ENCODE measurements at regions not wholly inside any gene's neighbourhood (a gene's known extent, or its start where the extent isn't known, plus 50 kb on each side); places are given as distances from the start of the nearest gene placed in this dataset.

GRCh38 chr6:133726188-133726587, 162.7 kb upstream of the TCF21 start:
- no peaks in the 10 kb centered on the region for H3K36me3 ChIP-seq
- peaks cover 0 to 26% (median 7%) of the 10 kb centered on the region in 4 donors for H3K9me3 ChIP-seq
- no peak overlapping the region for H3K4me3 ChIP-seq
- no peak for DNase-seq (ENCODE audit: extremely low spot score)
- peaks cover 0 to 7% (median 2%) of the 10 kb centered on the region in 4 donors for H3K4me1 ChIP-seq
- no peak overlapping the region for H3K27ac ChIP-seq (replicated peaks in 1 of 4)
- H3K27me3 ChIP-seq: no peaks in the 10 kb centered on the region
- intact Hi-C loops (cut with DNase I): no loop called here
- 90% methylated on average over 2 of the region's 2 CpGs for WGBS
- no peak for TF ChIP-seq EP300 (IDR thresholded peaks at IDR 0.05)
- TF ChIP-seq POLR2A (IDR thresholded peaks at IDR 0.05; ENCODE audit: low read depth): no peak
- TF ChIP-seq CTCF (IDR thresholded peaks at IDR 0.05): no peak
- TF ChIP-seq POLR2AphosphoS5 (IDR thresholded peaks at IDR 0.05): no peak

- 39% methylated on average over 4 of the region's 4 CpGs for WGBS
Measured at GRCh38 chr6:133730881-133731280, 158.0 kb upstream of the TCF21 start.

GRCh38 chr6:133740218-133740617, 148.7 kb upstream of the TCF21 start:
- Histone ChIP-seq H3K9me3 (no peaks in the 10 kb centered on the region), H3K4me1 (peaks cover 0 to 10% (median 9%) of the 10 kb centered on the region in 4 donors), H3K27ac (replicated peaks in 1 of 4) (no peak overlapping the region), H3K4me3 (no peak overlapping the region), H3K27me3 (no peaks in the 10 kb centered on the region), H3K36me3 (no peaks in the 10 kb centered on the region)
- intact Hi-C loops (cut with DNase I): no loop called here
- 94% methylated on average over 5 of the region's 5 CpGs for WGBS
- TF ChIP-seq POLR2AphosphoS5 (IDR thresholded peaks at IDR 0.05) (no peak), POLR2A (IDR thresholded peaks at IDR 0.05; ENCODE audit: low read depth) (no peak), EP300 (IDR thresholded peaks at IDR 0.05) (no peak), CTCF (IDR thresholded peaks at IDR 0.05) (no peak)
- DNase-seq (ENCODE audit: extremely low spot score): no peak

More at GRCh38 chr6:133730881-133731280, 158.0 kb upstream of the TCF21 start:
- H3K4me3 ChIP-seq: no peak overlapping the region
- TF ChIP-seq POLR2AphosphoS5 (IDR thresholded peaks at IDR 0.05) (no peak), EP300 (IDR thresholded peaks at IDR 0.05) (no peak)
- H3K36me3 ChIP-seq: no peaks in the 10 kb centered on the region
- H3K27ac ChIP-seq (replicated peaks in 1 of 4): no peak overlapping the region
- H3K4me1 ChIP-seq: peaks cover 0 to 7% (median 2%) of the 10 kb centered on the region in 4 donors
- H3K27me3 ChIP-seq: no peaks in the 10 kb centered on the region
- H3K9me3 ChIP-seq: peaks cover 0 to 25% (median 12%) of the 10 kb centered on the region in 4 donors
- no peak for DNase-seq (ENCODE audit: extremely low spot score)
- intact Hi-C loops (cut with DNase I): no loop called here

- intact Hi-C loops (cut with DNase I): no loop called here
- Histone ChIP-seq H3K36me3 (no peaks in the 10 kb centered on the region), H3K27ac (replicated peaks in 1 of 4) (no peak overlapping the region), H3K9me3 (no peaks in the 10 kb centered on the region), H3K4me1 (peaks cover 0 to 10% (median 9%) of the 10 kb centered on the region in 4 donors), H3K4me3 (no peak overlapping the region), H3K27me3 (no peaks in the 10 kb centered on the region)
- DNase-seq (ENCODE audit: extremely low spot score): no peak
- no peak for TF ChIP-seq EP300 (IDR thresholded peaks at IDR 0.05)
- TF ChIP-seq CTCF (IDR thresholded peaks at IDR 0.05): no peak
- no peak for TF ChIP-seq POLR2A (IDR thresholded peaks at IDR 0.05; ENCODE audit: low read depth)
- no peak for TF ChIP-seq POLR2AphosphoS5 (IDR thresholded peaks at IDR 0.05)
- 72% methylated on average over 2 of the region's 2 CpGs for WGBS
Measured at GRCh38 chr6:133740816-133741215, 148.1 kb upstream of the TCF21 start.

- WGBS: 43% methylated on average over 5 of the region's 5 CpGs
- Histone ChIP-seq H3K4me1 (peaks cover 0 to 10% (median 9%) of the 10 kb centered on the region in 4 donors), H3K36me3 (no peaks in the 10 kb centered on the region), H3K4me3 (no peak overlapping the region), H3K27ac (replicated peaks in 1 of 4) (no peak overlapping the region), H3K9me3 (no peaks in the 10 kb centered on the region), H3K27me3 (no peaks in the 10 kb centered on the region)
- TF ChIP-seq EP300 (IDR thresholded peaks at IDR 0.05) (no peak), CTCF (IDR thresholded peaks at IDR 0.05) (no peak), POLR2AphosphoS5 (IDR thresholded peaks at IDR 0.05) (no peak), POLR2A (IDR thresholded peaks at IDR 0.05; ENCODE audit: low read depth) (no peak)
- no peak for DNase-seq (ENCODE audit: extremely low spot score)
- intact Hi-C loops (cut with DNase I): no loop called here
Measured at GRCh38 chr6:133741375-133741861, 147.5 kb upstream of the TCF21 start.
